GM19328 (cell line): ENCODE measurements at regions not wholly inside any gene's neighbourhood (a gene's known extent, or its start where the extent isn't known, plus 50 kb on each side); places are given as distances from the start of the nearest gene placed in this dataset.
A peak's percentile ranks its signal among the peaks of the same experiment; 100 is the strongest.

ENCODE experiments used
- ATAC-seq: cut with Tn5 transposase; IDR thresholded peaks from one replicate; pipeline ENCODE4 v1.9.1; 2021; ENCODE audit warnings: mild to moderate bottlenecking, moderate library complexity; ENCODE audit not compliant: unreplicated experiment

DNA sequence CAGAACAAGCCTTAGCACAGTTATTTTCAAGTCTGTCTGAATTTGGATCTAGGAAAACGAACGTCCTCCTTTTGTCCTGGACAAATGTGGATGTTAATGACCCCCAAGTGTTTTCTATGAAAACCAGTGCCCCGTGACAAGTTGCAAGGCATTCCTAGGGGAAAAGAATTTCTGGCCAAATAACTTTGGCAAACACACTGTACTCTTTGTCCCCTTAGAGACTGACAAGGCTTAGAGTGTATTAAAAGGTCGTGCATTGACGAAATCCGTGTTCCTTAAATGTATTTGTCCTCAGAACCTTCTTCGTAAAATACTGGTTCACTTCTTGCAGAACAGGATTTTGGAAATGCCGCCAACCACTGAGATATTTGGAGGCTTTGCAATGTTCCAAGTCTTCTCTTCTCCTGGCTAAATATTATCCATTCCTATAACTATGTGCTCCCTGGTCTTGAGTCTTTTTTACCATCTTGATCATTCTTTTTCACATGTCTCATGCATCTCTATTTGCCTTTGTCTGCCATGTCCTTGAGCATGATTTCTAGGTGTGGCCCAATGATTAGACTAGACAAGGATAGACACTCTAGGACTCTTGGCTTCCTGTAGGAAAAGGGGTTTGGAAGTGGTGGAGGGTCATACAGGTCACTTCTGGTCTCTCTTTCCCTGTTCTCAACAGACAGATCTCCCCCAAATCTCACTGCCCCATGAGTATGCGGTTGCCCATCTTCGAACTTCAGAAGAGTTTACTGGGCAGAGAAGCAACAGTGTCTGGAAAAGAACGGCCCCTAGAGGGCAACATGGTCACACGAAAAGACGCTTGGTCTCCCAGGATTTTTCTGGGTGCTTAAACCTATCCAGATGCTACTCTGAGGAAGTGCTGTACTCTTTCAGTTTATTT lies 117.5 kb downstream of the EDEM1 start:
- peak; percentile 84 for ATAC-seq

DNA sequence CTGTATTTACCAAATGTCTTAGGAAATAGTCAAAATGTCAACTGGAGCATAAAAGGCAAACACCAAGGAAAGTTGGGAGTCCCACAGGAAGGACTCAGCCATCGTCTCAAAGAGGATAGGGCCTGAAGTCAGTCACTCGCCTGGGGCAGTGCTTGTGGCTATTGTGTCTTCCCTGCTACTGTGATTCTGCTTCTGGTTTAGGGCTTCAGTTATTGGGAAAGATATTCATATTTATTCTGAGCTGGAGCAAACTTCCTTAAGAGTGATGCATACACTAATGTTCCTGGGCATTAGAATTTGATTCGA lies 118.1 kb downstream of the EDEM1 start:
- no peak for ATAC-seq

DNA sequence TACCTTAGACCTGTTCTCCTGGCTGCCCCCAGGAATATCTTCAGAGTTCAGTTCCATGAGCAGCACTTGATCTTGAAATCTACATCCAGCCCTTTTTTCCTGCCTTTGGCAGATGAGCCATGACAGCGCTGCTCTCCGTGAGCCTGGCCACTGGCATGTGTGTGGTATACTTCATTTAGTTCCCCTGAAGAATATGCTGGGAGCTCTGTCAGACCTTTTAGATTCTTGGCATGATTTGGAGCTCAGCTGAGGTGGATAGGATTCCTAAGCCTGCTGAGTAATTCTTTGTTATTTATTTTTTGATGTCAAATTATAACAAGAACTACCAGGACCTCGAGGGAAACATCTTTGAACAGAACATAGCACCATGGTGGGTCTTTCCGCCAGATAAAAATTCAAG lies 121.7 kb downstream of the EDEM1 start:
- no peak for ATAC-seq

GRCh38 chr3:5309602-5310001 lies 122.1 kb downstream of the EDEM1 start:
- no peak for ATAC-seq

GRCh38 chr3:5310509-5310908 lies 123.0 kb downstream of the EDEM1 start:
- ATAC-seq, result no peak

DNA sequence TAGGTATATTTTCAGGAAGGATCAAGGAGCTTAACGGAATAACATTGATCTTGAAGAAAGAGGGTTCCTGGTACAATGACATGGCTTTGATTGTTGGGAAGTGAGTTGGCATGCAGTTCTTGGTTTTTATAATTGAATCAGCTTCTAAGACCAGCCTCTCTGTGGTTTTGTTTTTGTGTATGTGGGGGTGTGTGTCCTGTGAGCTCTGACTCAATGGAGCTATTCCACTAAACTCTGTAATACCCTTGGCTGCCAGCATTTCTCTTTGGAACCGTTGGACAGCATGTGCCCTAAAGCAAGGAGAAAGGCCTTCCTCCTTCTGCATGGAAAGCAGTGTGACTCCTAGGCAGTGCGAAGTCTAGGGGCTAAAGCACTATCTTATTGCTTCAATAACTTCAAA lies 124.8 kb downstream of the EDEM1 start:
- no peak for ATAC-seq

- ATAC-seq, result no peak
These were observed 127.4 kb downstream of the EDEM1 start for GRCh38 chr3:5314897-5315296.

GRCh38 chr3:5317557-5317956 lies 130.1 kb downstream of the EDEM1 start:
- no peak for ATAC-seq

DNA sequence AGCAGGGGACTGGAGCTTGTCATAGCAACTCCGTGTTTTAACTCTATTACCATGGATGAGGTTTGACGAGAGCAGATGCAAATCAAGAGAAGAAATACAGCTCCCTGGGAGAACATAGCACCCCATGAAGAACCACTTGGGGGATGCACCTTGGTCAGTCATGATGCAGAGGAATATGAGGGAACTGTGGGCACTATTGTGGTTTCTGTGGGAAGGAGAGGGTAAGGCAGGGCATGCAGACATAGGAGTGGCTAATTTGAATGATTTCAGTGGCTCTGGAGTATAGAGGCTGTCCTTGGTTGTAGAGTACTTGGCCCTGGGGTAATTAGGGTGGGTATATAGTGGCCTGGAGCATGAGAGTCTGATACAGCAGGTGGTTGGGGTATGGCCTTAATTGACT lies 131.9 kb downstream of the EDEM1 start:
- ATAC-seq, result no peak

- ATAC-seq, result no peak
These were observed 134.3 kb downstream of the EDEM1 start for GRCh38 chr3:5321666-5322340.

- ATAC-seq, result no peak
These were observed 137.3 kb downstream of the EDEM1 start for GRCh38 chr3:5324780-5325179.

DNA sequence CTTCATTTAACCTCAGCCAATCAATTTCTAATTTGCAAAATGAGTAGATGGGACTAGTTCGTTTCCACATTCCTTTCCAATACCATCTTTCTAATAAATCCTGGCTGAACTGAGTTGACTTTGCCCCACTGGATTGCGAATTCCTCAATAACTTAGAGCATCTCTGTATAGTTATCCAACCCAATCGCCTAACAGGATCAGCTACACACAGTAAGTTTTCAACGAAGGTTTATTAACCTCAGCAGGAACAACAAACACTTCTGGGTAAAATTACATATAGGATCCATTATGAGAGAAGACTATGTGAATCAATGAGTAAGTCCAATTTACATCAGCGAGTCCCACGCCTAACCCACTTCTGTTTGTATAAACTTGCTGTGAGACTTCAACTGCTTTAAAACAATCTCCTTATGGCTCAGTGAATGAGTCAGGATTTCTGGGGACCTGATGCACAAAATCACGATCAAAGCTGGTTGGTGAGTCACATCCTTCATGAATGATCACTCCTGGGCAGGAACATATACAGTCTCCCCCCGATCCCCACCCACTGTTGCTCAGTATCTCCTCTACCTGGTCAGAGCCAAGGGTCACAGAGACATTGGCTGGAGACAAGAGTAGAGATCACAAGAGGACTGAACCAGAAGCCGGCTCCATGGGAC lies 142.8 kb downstream of the EDEM1 start:
- no peak for ATAC-seq

DNA sequence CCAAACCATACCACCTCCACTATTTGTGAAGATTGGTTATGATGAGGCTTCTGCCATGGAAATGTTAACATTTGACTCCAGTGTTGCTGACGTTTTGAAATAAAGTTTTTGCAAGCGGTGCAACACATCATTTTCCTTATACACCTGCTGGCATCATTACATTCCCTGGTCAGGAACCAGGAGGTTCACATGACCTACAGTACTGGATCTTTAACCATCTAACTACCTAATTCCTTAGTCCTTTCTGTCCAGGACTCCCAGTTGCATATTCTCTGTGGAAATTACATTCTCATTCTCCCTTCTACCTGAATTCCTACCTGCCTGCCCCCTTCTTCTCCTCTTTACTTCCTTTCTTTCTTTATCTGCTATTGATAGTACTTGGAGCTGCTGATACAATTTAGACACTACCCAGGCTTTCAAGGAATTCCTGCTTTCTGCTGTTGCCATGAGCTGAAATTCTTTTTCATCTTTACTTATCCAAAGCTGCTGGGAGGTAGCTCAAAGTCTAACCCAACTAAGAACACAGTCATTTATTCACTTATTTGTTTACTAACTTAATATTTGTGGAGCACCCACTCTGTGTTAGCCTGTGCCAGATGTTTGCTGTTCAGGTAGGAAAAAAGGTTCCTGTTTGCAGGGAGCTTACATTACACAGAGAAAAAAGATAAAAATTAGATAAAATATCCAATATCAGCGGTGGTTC lies 144.2 kb downstream of the EDEM1 start:
- ATAC-seq, result no peak

- no peak for ATAC-seq
These were observed 144.9 kb downstream of the EDEM1 start for GRCh38 chr3:5332270-5332956.

- no peak for ATAC-seq
These were observed 152.5 kb downstream of the EDEM1 start for GRCh38 chr3:5339967-5340535.

GRCh38 chr3:5341610-5342009 lies 154.1 kb downstream of the EDEM1 start:
- no peak for ATAC-seq

DNA sequence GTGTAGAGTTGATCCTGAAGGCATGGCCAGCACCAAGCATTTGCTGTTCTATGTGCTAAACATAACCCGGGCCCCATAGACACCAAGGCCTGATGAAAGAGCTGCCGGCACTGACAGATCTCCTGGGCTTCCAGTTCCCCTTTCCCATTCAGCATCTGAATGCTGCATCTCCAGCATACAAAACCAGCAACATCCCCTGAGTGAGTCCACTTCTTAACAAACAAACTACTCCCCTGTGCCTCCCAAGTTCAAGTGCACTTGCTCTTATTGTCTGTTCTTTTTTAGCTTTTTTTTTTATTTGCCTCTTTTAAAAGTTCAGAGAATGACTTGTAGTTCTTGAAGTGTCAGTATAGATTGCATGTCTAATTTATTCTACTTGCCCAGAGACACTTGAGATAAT lies 156.0 kb downstream of the EDEM1 start:
- ATAC-seq, result no peak

- no peak for ATAC-seq
These were observed 157.2 kb downstream of the EDEM1 start for GRCh38 chr3:5344707-5345106.

DNA sequence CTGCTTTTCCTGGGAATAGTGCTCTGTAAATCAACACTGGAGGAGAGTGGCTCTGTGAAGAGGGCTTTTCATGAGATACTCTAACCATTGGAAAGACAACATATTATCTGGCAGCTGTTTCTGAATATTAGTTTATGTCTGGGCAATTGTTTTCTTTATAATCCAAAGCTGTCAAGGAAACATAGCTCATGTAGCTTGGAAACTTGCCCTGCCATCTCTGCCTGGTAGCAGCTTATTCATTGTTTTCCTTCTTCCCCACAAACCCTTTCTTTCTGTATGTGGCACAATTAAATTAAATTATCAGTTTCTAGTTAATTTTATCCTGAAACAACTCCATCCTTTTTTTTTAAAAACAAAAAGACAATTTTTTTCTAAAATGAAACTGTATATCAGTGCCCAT lies 160.0 kb downstream of the EDEM1 start:
- ATAC-seq, result no peak

DNA sequence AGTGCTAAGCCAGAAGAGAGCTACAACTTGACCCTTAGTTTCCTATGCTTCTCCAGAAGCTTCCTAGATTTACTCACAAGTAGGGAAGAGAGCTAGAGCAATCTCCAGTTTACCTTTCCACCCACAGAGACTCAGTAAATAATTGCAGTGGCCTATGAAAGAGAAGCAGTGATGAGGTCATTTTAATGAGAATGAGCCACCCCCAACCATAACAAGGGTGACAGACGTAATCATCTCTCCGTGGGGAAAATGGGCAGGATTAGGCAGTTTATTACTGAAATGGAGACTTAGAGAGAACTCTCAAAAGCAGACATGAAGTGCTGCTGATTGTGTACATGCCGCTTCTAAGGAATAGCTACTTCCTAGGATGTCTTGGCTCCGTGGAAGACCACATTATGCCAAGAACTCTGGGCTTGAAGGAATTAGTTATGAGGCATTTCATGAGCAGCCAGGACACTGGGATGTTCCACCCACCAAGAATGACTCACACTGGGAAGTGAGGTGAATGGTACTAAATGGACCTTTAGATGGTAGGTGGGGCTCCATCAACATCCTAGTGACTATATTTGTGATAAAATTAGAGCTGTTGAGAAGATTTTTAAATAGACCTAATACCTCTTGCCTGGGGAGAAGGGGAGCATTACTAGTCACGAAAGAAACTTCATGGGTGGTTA lies 160.9 kb downstream of the EDEM1 start:
- no peak for ATAC-seq
